Right cardiac atrium (tissue), 5 donors: ENCODE measurements at regions not wholly inside any gene's neighbourhood (a gene's known extent, or its start where the extent isn't known, plus 50 kb on each side); places are given as distances from the start of the nearest gene placed in this dataset.

Experiments used
- ATAC-seq, 2 donors: fragments of 200-7000 bp; cut with Tn5 transposase; one replicate each; pipeline versions ENCODE4 v1.8.0 to v1.9.1; 2020; ENCODE audit warnings: moderate library complexity in 2 of 2, mild to moderate bottlenecking in 1 of 2
- DNase-seq, 3 donors: peaks; one replicate each; pipeline ENCODE4 v3.0.0-alpha.2; 2020
- H3K27ac ChIP-seq: one replicate; pipeline ENCODE4 v1.5.1; 2013; ENCODE audit warnings: mild to moderate bottlenecking, low read length, control low read depth, moderate library complexity
- H3K27me3 ChIP-seq: one replicate; pipeline ENCODE4 v1.6.1; 2013; ENCODE audit not compliant: control insufficient read depth, insufficient read depth
- H3K4me1 ChIP-seq: one replicate; pipeline ENCODE4 v1.6.1; 2013; ENCODE audit warnings: low read length; ENCODE audit not compliant: control insufficient read depth, insufficient read depth
- H3K4me3 ChIP-seq: one replicate; pipeline ENCODE4 v1.5.1; 2013; ENCODE audit warnings: low read length, control low read depth
- H3K9me3 ChIP-seq: one replicate; pipeline ENCODE4 v1.6.1; 2013; ENCODE audit warnings: low read length; ENCODE audit not compliant: control insufficient read depth
- WGBS: extraction: QIAGEN DNeasy Blood & Tissue Kit; methylation state at CpG from one replicate; pipeline ENCODE4 v1.1.7; 2013; 5-methylcytosine and 5-hydroxymethylcytosine counted together
- intact Hi-C, 4 donors: fragments of 100-400 bp; cut with DNase I; formaldehyde crosslinking; loops; one replicate each; pipeline versions ENCODE4 v1.11.0 to v1.14.0; 2022 to 2023
- donor health status: healthy with polysubstance abuse.
- donor health status: DM: no; HTN: yes; CAD: no.
- donor health status: DM: no; HTN: no; CAD: no.
- donor health status: DM: no; HTN: yes; CAD: no; lungs with severe emphysema.
- donor health status: DM: yes; HTN: yes; CAD: no.

- DNase-seq (no peak), ATAC-seq (no peak)
- no peaks in the 10 kb centered on the region for H3K27me3 ChIP-seq
- 76% methylated on average over 11 of the region's 11 CpGs for WGBS
- H3K4me3 ChIP-seq, result no peak overlapping the region
- no peak overlapping the region for H3K27ac ChIP-seq
- no peaks in the 10 kb centered on the region for H3K9me3 ChIP-seq
- no peaks in the 10 kb centered on the region for H3K4me1 ChIP-seq
- intact Hi-C loops, result no loop called here
Observed at GRCh38 chr10:131694168-131694780, 206.5 kb upstream of the PPP2R2D start.

GRCh38 chr10:131694781-131695495, 205.9 kb upstream of the PPP2R2D start:
- 78% methylated on average over 11 of the region's 11 CpGs for WGBS
- DNase-seq, result no peak
- Histone ChIP-seq H3K27ac (no peak overlapping the region), H3K27me3 (no peaks in the 10 kb centered on the region), H3K9me3 (no peaks in the 10 kb centered on the region), H3K4me1 (no peaks in the 10 kb centered on the region), H3K4me3 (no peak overlapping the region)
- ATAC-seq, result no peak
- intact Hi-C loops, result no loop called here

- intact Hi-C loops, result no loop called here
- no peak for ATAC-seq
- WGBS, result 69% methylated on average over 23 of the region's 23 CpGs
- Histone ChIP-seq H3K27me3 (no peaks in the 10 kb centered on the region), H3K4me3 (no peak overlapping the region), H3K9me3 (no peaks in the 10 kb centered on the region), H3K27ac (no peak overlapping the region), H3K4me1 (no peaks in the 10 kb centered on the region)
- no peak for DNase-seq
Observed at GRCh38 chr10:131695496-131696165, 205.2 kb upstream of the PPP2R2D start.

GRCh38 chr10:131697476-131698128, 203.2 kb upstream of the PPP2R2D start:
- Histone ChIP-seq H3K27ac (no peak overlapping the region), H3K4me1 (no peaks in the 10 kb centered on the region), H3K9me3 (no peaks in the 10 kb centered on the region), H3K27me3 (no peaks in the 10 kb centered on the region), H3K4me3 (no peak overlapping the region)
- intact Hi-C loops, result no loop called here
- ATAC-seq (no peak), DNase-seq (no peak)
- WGBS, result 73% methylated on average over 21 of the region's 21 CpGs

GRCh38 chr10:131698232-131698631, 202.6 kb upstream of the PPP2R2D start:
- intact Hi-C loops, result no loop called here
- Histone ChIP-seq H3K27me3 (no peaks in the 10 kb centered on the region), H3K4me1 (no peaks in the 10 kb centered on the region), H3K27ac (no peak overlapping the region), H3K9me3 (no peaks in the 10 kb centered on the region), H3K4me3 (no peak overlapping the region)
- ATAC-seq, result no peak
- DNase-seq, result no peak
- WGBS, result 91% methylated on average over 10 of the region's 10 CpGs

GRCh38 chr10:131698986-131699385, 201.8 kb upstream of the PPP2R2D start:
- Histone ChIP-seq H3K27me3 (no peaks in the 10 kb centered on the region), H3K4me3 (no peak overlapping the region), H3K4me1 (no peaks in the 10 kb centered on the region), H3K9me3 (no peaks in the 10 kb centered on the region), H3K27ac (no peak overlapping the region)
- intact Hi-C loops, result no loop called here
- ATAC-seq, result no peak
- DNase-seq, result no peak
- WGBS, result 78% methylated on average over 12 of the region's 12 CpGs

- ATAC-seq (no peak), DNase-seq (no peak)
- no peaks in the 10 kb centered on the region for H3K27me3 ChIP-seq
Observed at GRCh38 chr10:131700032-131700431, 200.8 kb upstream of the PPP2R2D start.

GRCh38 chr10:131700506-131700905, 200.3 kb upstream of the PPP2R2D start:
- WGBS, result 72% methylated on average over 10 of the region's 10 CpGs
- ATAC-seq, result no peak
- H3K4me1 ChIP-seq, result no peaks in the 10 kb centered on the region
- no peaks in the 10 kb centered on the region for H3K27me3 ChIP-seq
- H3K4me3 ChIP-seq, result no peak overlapping the region
- DNase-seq, result no peak
- H3K9me3 ChIP-seq, result no peaks in the 10 kb centered on the region
- intact Hi-C loops, result no loop called here
- no peak overlapping the region for H3K27ac ChIP-seq

More at GRCh38 chr10:131700032-131700431, 200.8 kb upstream of the PPP2R2D start:
- Histone ChIP-seq H3K4me3 (no peak overlapping the region), H3K27ac (no peak overlapping the region), H3K4me1 (no peaks in the 10 kb centered on the region), H3K9me3 (no peaks in the 10 kb centered on the region)
- intact Hi-C loops, result no loop called here
- WGBS, result 75% methylated on average over 7 of the region's 7 CpGs

- Histone ChIP-seq H3K9me3 (no peaks in the 10 kb centered on the region), H3K27me3 (no peaks in the 10 kb centered on the region), H3K4me3 (no peak overlapping the region), H3K4me1 (no peaks in the 10 kb centered on the region), H3K27ac (no peak overlapping the region)
- ATAC-seq (no peak), DNase-seq (no peak)
- 76% methylated on average over 15 of the region's 15 CpGs for WGBS
- intact Hi-C loops, result no loop called here
Observed at GRCh38 chr10:131701131-131701947, 199.5 kb upstream of the PPP2R2D start.

- Histone ChIP-seq H3K4me3 (no peak overlapping the region), H3K9me3 (peaks cover 7% of the 10 kb centered on the region), H3K27me3 (no peaks in the 10 kb centered on the region), H3K27ac (no peak overlapping the region), H3K4me1 (no peaks in the 10 kb centered on the region)
- intact Hi-C loops, result no loop called here
- WGBS, result 77% methylated on average over 23 of the region's 23 CpGs
- ATAC-seq (no peak), DNase-seq (no peak)
Observed at GRCh38 chr10:131702531-131703356, 198.1 kb upstream of the PPP2R2D start.
